HUES48 (cell line): ENCODE measurements at regions not wholly inside any gene's neighbourhood (a gene's known extent, or its start where the extent isn't known, plus 50 kb on each side); places are given as distances from the start of the nearest gene placed in this dataset.

Experiments
- H3K27ac ChIP-seq: one replicate; pipeline ENCODE4 v1.7.0; 2013; ENCODE audit warnings: low read depth, low read length, inconsistent platforms
- H3K27me3 ChIP-seq: 2 replicates; pipeline ENCODE4 v1.6.1; 2013; ENCODE audit warnings: mild to moderate bottlenecking, low read length; ENCODE audit not compliant: control insufficient read depth, insufficient read depth
- H3K36me3 ChIP-seq: 2 replicates; pipeline ENCODE4 v1.6.1; 2013; ENCODE audit warnings: low read length; ENCODE audit not compliant: control insufficient read depth, insufficient read depth
- H3K4me1 ChIP-seq: 2 replicates; pipeline ENCODE4 v1.6.1; 2013; ENCODE audit warnings: mild to moderate bottlenecking, low read length; ENCODE audit not compliant: control insufficient read depth, insufficient read depth
- H3K4me3 ChIP-seq: 2 replicates; pipeline ENCODE4 v1.5.1; 2013; ENCODE audit warnings: mild to moderate bottlenecking, low read depth, low read length
- H3K9ac ChIP-seq: 2 replicates; pipeline ENCODE4 v1.6.1; 2013; ENCODE audit warnings: mild to moderate bottlenecking, low read depth, low read length, moderate library complexity
- H3K9me3 ChIP-seq: 2 replicates; pipeline ENCODE4 v1.6.1; 2013; ENCODE audit warnings: low read length; ENCODE audit not compliant: control insufficient read depth, insufficient read depth

GRCh38 chrX:109312757-109313156 is 169.1 kb downstream of the GUCY2F start:
- H3K36me3 ChIP-seq = no peaks in the 10 kb centered on the region
- H3K9ac ChIP-seq = no peak overlapping the region
- H3K27me3 ChIP-seq = no peaks in the 10 kb centered on the region; the same call in 1 of the 2 replicates
- no peaks in the 10 kb centered on the region for H3K4me1 ChIP-seq
- H3K27ac ChIP-seq = no peak overlapping the region
- no peak overlapping the region for H3K4me3 ChIP-seq
- no peaks in the 10 kb centered on the region for H3K9me3 ChIP-seq

GRCh38 chrX:109310031-109310430 is 171.9 kb downstream of the GUCY2F start:
- Histone ChIP-seq H3K9ac (no peak overlapping the region), H3K36me3 (no peaks in the 10 kb centered on the region), H3K4me1 (no peaks in the 10 kb centered on the region), H3K27ac (no peak overlapping the region), H3K4me3 (no peak overlapping the region), H3K9me3 (no peaks in the 10 kb centered on the region), H3K27me3 (peaks cover 4% of the 10 kb centered on the region)

GRCh38 chrX:109301177-109301576 is 180.7 kb downstream of the GUCY2F start:
- H3K27ac ChIP-seq = no peak overlapping the region
- H3K4me3 ChIP-seq = no peak overlapping the region
- H3K36me3 ChIP-seq = no peaks in the 10 kb centered on the region
- H3K4me1 ChIP-seq = peaks cover 18% of the 10 kb centered on the region
- no peaks in the 10 kb centered on the region for H3K9me3 ChIP-seq
- H3K9ac ChIP-seq = no peak overlapping the region
- peaks cover 39% of the 10 kb centered on the region for H3K27me3 ChIP-seq

GRCh38 chrX:109300415-109300814 is 181.5 kb downstream of the GUCY2F start:
- peaks cover 42% of the 10 kb centered on the region for H3K27me3 ChIP-seq
- no peak overlapping the region for H3K27ac ChIP-seq
- peaks cover 18% of the 10 kb centered on the region for H3K4me1 ChIP-seq
- no peaks in the 10 kb centered on the region for H3K9me3 ChIP-seq
- H3K4me3 ChIP-seq = no peak overlapping the region
- no peak overlapping the region for H3K9ac ChIP-seq
- no peaks in the 10 kb centered on the region for H3K36me3 ChIP-seq

- H3K4me3 ChIP-seq = no peak overlapping the region
- H3K9ac ChIP-seq = no peak overlapping the region
- no peaks in the 10 kb centered on the region for H3K9me3 ChIP-seq
- peaks cover 18% of the 10 kb centered on the region for H3K4me1 ChIP-seq
- H3K36me3 ChIP-seq = no peaks in the 10 kb centered on the region
- peak overlapping the region; percentile 59 for H3K27ac ChIP-seq
- peaks cover 43% of the 10 kb centered on the region for H3K27me3 ChIP-seq
These were observed 182.8 kb downstream of the GUCY2F start for GRCh38 chrX:109299091-109299490.

- H3K27ac ChIP-seq = no peak overlapping the region
- no peak overlapping the region for H3K9ac ChIP-seq
- peaks cover 25% of the 10 kb centered on the region for H3K27me3 ChIP-seq
- no peaks in the 10 kb centered on the region for H3K36me3 ChIP-seq
- no peaks in the 10 kb centered on the region for H3K9me3 ChIP-seq
- H3K4me1 ChIP-seq = peaks cover 10% of the 10 kb centered on the region
- H3K4me3 ChIP-seq = no peak overlapping the region
These were observed 187.6 kb downstream of the GUCY2F start for GRCh38 chrX:109294097-109294814.

- H3K27me3 ChIP-seq = 0 out of 2 replicates have a peak, but pooled peaks cover 8% of the 10 kb centered on the region
- H3K9ac ChIP-seq = no peak overlapping the region
- H3K27ac ChIP-seq = no peak overlapping the region
- no peaks in the 10 kb centered on the region; the same call in 1 of the 2 replicates for H3K9me3 ChIP-seq
- no peaks in the 10 kb centered on the region for H3K36me3 ChIP-seq
- H3K4me3 ChIP-seq = no peak overlapping the region
- peaks cover 13% of the 10 kb centered on the region for H3K4me1 ChIP-seq
These were observed 198.0 kb downstream of the GUCY2F start for GRCh38 chrX:109283870-109284269.

- no peaks in the 10 kb centered on the region for H3K9me3 ChIP-seq
- 0 out of 2 replicates have a peak, but pooled peaks cover 8% of the 10 kb centered on the region for H3K27me3 ChIP-seq
- no peak overlapping the region for H3K27ac ChIP-seq
- no peak overlapping the region for H3K9ac ChIP-seq
- H3K4me1 ChIP-seq = peaks cover 13% of the 10 kb centered on the region
- no peak overlapping the region for H3K4me3 ChIP-seq
- H3K36me3 ChIP-seq = no peaks in the 10 kb centered on the region
These were observed 200.2 kb downstream of the GUCY2F start for GRCh38 chrX:109281483-109282275.

- Histone ChIP-seq H3K27ac (no peak overlapping the region), H3K9me3 (no peaks in the 10 kb centered on the region), H3K4me3 (no peak overlapping the region), H3K36me3 (no peaks in the 10 kb centered on the region), H3K4me1 (no peaks in the 10 kb centered on the region), H3K27me3 (peaks cover 5% of the 10 kb centered on the region; the same call in 1 of the 2 replicates), H3K9ac (no peak overlapping the region)
These were observed 207.1 kb downstream of the GUCY2F start for GRCh38 chrX:109274806-109275205.

GRCh38 chrX:109270580-109271484 is 211.1 kb downstream of the GUCY2F start:
- Histone ChIP-seq H3K9me3 (no peaks in the 10 kb centered on the region), H3K9ac (no peak overlapping the region), H3K4me1 (no peaks in the 10 kb centered on the region), H3K4me3 (no peak overlapping the region), H3K27ac (no peak overlapping the region), H3K36me3 (no peaks in the 10 kb centered on the region), H3K27me3 (0 out of 2 replicates have a peak, but pooled peaks cover under 1% of the 10 kb centered on the region)
